ENCODE measurements at regions not wholly inside any gene's neighbourhood (a gene's known extent, or its start where the extent isn't known, plus 50 kb on each side); places are given as distances from the start of the nearest gene placed in this dataset.

DNA sequence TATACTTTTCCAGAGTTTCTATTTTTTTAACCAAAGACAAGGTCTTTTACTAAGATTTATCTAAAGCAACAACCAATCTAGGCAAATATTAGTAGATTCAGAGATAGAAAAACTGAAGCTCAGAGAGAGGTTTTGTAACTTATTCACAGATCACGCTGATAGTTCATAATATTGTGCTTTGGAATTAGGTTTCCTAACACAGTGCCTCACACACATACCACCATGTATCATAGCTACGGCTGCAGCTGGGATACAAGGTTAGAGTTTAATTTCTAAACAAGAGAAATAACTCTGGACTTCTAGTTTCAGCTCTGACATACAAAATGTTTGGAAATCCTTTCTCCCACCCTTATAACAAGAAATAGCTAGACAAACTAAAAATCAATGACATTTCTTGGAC, 565.7 kb downstream of the PYDC2 start:
- TF ChIP-seq, protein P1, sequence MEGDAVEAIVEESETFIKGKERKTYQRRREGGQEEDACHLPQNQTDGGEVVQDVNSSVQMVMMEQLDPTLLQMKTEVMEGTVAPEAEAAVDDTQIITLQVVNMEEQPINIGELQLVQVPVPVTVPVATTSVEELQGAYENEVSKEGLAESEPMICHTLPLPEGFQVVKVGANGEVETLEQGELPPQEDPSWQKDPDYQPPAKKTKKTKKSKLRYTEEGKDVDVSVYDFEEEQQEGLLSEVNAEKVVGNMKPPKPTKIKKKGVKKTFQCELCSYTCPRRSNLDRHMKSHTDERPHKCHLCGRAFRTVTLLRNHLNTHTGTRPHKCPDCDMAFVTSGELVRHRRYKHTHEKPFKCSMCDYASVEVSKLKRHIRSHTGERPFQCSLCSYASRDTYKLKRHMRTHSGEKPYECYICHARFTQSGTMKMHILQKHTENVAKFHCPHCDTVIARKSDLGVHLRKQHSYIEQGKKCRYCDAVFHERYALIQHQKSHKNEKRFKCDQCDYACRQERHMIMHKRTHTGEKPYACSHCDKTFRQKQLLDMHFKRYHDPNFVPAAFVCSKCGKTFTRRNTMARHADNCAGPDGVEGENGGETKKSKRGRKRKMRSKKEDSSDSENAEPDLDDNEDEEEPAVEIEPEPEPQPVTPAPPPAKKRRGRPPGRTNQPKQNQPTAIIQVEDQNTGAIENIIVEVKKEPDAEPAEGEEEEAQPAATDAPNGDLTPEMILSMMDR (IDR thresholded peaks at IDR 0.05), result no peak
- TF ChIP-seq POLR2A (IDR thresholded peaks at IDR 0.05) (no peak), POLR2AphosphoS5 (IDR thresholded peaks at IDR 0.05) (no peak)

Measured in transverse colon (tissue), 4 donors.